ENCODE measurements at regions not wholly inside any gene's neighbourhood (a gene's known extent, or its start where the extent isn't known, plus 50 kb on each side); places are given as distances from the start of the nearest gene placed in this dataset.

DNA sequence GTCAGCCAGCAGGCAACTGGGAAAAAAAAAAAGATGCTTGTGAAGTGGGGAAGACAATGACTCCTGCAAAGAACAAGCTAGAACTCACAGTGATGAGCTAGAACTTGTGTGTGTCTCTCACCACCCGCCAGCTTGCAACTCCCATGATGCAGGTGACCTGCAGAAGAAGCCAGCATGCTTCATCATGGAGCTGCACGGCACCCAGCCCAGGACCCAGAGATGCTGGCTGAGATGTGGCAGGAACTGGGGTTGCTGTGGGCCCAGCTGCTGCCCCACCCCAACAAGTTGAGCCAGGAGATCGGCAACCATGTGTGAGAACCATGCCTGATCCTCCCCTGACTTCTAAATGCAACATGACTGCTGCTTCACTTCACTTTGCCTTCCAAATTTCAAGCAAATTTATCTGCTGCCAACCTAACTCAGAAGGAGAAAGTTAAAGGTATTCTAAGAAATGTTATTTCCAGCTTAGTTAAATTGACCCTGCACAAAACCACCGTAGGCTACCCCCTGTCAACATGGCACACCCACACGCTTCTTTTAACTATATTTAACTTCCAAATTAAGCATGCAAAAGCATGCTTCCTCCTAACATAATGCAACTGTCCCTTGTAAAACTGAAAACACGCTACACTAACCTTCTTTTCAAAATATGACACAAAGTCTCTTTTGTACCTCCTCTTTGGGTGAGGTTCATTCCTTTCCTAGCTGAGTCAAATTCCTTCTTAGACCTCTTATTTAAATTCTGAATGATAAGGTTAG is 166.0 kb upstream of the IGSF21 start:
- no peak for TF ChIP-seq POLR2A (IDR thresholded peaks at IDR 0.05)
- TF ChIP-seq, protein P1, sequence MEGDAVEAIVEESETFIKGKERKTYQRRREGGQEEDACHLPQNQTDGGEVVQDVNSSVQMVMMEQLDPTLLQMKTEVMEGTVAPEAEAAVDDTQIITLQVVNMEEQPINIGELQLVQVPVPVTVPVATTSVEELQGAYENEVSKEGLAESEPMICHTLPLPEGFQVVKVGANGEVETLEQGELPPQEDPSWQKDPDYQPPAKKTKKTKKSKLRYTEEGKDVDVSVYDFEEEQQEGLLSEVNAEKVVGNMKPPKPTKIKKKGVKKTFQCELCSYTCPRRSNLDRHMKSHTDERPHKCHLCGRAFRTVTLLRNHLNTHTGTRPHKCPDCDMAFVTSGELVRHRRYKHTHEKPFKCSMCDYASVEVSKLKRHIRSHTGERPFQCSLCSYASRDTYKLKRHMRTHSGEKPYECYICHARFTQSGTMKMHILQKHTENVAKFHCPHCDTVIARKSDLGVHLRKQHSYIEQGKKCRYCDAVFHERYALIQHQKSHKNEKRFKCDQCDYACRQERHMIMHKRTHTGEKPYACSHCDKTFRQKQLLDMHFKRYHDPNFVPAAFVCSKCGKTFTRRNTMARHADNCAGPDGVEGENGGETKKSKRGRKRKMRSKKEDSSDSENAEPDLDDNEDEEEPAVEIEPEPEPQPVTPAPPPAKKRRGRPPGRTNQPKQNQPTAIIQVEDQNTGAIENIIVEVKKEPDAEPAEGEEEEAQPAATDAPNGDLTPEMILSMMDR (IDR thresholded peaks at IDR 0.05): no peak
